Astrocyte (in vitro differentiated cells and primary cell): ENCODE measurements at regions not wholly inside any gene's neighbourhood (a gene's known extent, or its start where the extent isn't known, plus 50 kb on each side); places are given as distances from the start of the nearest gene placed in this dataset.

Source experiments
- CTCF ChIP-seq: IDR thresholded peaks from 2 replicates; pipeline ENCODE4 v1.5.1; 2011; ENCODE audit warnings: low read depth, mild to moderate bottlenecking, inconsistent platforms, low read length, moderate library complexity; ENCODE audit not compliant: insufficient read depth
- EZH2 ChIP-seq: IDR thresholded peaks from 2 replicates; pipeline ENCODE4 v1.6.1; 2012; ENCODE audit warnings: mild to moderate bottlenecking, low read length, inconsistent platforms; ENCODE audit not compliant: insufficient read depth

DNA sequence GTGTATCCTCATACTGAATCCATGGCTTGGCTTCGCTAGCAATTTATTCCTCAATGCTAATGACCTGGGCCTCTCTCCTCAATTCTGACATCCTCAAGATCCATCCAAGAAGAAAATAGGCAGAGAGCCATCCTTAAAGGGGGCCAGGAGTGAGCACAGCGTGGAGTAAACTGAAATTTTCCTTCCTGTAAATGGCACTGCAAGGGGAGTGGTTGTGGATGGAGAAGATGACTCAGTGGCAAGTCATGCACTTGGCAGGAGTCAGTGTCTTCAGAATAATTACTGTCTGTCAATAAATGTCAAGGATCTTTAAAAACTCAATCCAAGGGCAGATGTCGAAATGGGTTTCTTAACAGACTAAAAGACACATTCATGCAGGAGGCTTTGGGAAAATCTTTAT is 88.0 kb upstream of the TMEM132C start:
- TF ChIP-seq CTCF (no peak), EZH2 (no peak)
